ENCODE measurements at regions not wholly inside any gene's neighbourhood (a gene's known extent, or its start where the extent isn't known, plus 50 kb on each side); places are given as distances from the start of the nearest gene placed in this dataset.
"Not testable (repeated sequence)": the region's sequence is repeated elsewhere in the genome, so short reads cannot be mapped to it uniquely, and the experiment has no call there.

- DNase-seq: no peak
Observed at GRCh38 chr1:243996223-243996622, 54.9 kb upstream of the ZBTB18 start.

- DNase-seq: no peak
Observed at GRCh38 chr1:243991650-243992049, 59.4 kb upstream of the ZBTB18 start.

- no peak for DNase-seq
Observed at GRCh38 chr1:243984788-243985187, 66.3 kb upstream of the ZBTB18 start.

GRCh38 chr1:243982447-243983018 is 68.5 kb upstream of the ZBTB18 start:
- DNase-seq: no peak

GRCh38 chr1:243980471-243980870 is 70.6 kb upstream of the ZBTB18 start:
- DNase-seq: no peak

GRCh38 chr1:243980071-243980470 is 71.0 kb upstream of the ZBTB18 start:
- DNase-seq: no peak

GRCh38 chr1:243979396-243979795 is 71.7 kb upstream of the ZBTB18 start:
- no peak for DNase-seq

GRCh38 chr1:243977094-243977493 is 74.0 kb upstream of the ZBTB18 start:
- no peak for DNase-seq

- peak in 1 of 2 experiments; percentile 2 for DNase-seq
Observed at GRCh38 chr1:243974451-243975292, 76.4 kb upstream of the ZBTB18 start.

GRCh38 chr1:243973169-243973568 is 77.9 kb upstream of the ZBTB18 start:
- DNase-seq: no peak

GRCh38 chr1:243970077-243970476 is 81.0 kb upstream of the ZBTB18 start:
- no peak for DNase-seq

- DNase-seq: no peak
Observed at GRCh38 chr1:243968413-243968812, 82.7 kb upstream of the ZBTB18 start.

- no peak for DNase-seq
Observed at GRCh38 chr1:243964915-243965314, 86.2 kb upstream of the ZBTB18 start.

- DNase-seq: no peak
Observed at GRCh38 chr1:243963571-243963970, 87.5 kb upstream of the ZBTB18 start.

- DNase-seq: no peak
Observed at GRCh38 chr1:243962541-243962940, 88.5 kb upstream of the ZBTB18 start.

GRCh38 chr1:243959998-243960397 is 91.1 kb upstream of the ZBTB18 start:
- DNase-seq: no peak

GRCh38 chr1:243957141-243957540 is 93.9 kb upstream of the ZBTB18 start:
- no peak for DNase-seq

GRCh38 chr1:243956450-243956849 is 94.6 kb upstream of the ZBTB18 start:
- no peak for DNase-seq

GRCh38 chr1:243951207-243951606 is 99.9 kb upstream of the ZBTB18 start:
- not testable (repeated sequence) for DNase-seq

- no peak for DNase-seq
Observed at GRCh38 chr1:243950166-243950565, 100.1 kb upstream of the AKT3 start.

- DNase-seq: no peak
Observed at GRCh38 chr1:243946946-243947345, 96.9 kb upstream of the AKT3 start.

- no peak for DNase-seq
Observed at GRCh38 chr1:243946253-243946652, 96.2 kb upstream of the AKT3 start.

GRCh38 chr1:243945727-243946126 is 95.7 kb upstream of the AKT3 start:
- no peak for DNase-seq

GRCh38 chr1:243944429-243945160 is 94.6 kb upstream of the AKT3 start:
- no peak for DNase-seq
